ENCODE measurements at regions not wholly inside any gene's neighbourhood (a gene's known extent, or its start where the extent isn't known, plus 50 kb on each side); places are given as distances from the start of the nearest gene placed in this dataset.

DNA sequence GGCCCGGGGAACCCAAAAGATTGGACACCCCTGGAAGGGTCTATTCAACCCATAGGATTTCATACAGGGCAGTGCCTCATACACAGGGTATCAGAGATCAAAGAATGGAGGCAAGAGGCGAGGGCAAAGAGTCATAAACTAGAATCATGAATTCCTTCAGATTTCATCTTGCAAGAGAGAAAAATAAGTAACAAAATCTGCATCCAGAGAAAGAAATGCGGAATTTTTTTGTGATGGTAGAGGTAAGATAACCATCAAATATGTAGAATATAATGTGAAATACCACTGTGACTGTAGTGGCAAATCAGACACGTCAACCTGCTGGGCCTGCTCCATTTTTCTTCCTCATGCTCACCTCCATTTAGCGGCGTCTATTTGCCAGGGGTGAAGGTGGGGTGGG, 143.6 kb downstream of the SNX18 start:
- Mint-ChIP-seq H3K9me3 (ENCODE audit: unreplicated experiment) (no peaks in the 10 kb centered on the region), H3K27me3 (ENCODE audit: insufficient read depth, unreplicated experiment) (peaks cover 5% of the 10 kb centered on the region), H3K4me1 (ENCODE audit: low read depth, unreplicated experiment) (no peaks in the 10 kb centered on the region), H3K36me3 (ENCODE audit: insufficient read depth, unreplicated experiment) (no peaks in the 10 kb centered on the region), H3K4me3 (ENCODE audit: unreplicated experiment) (no peak overlapping the region), H3K27ac (ENCODE audit: unreplicated experiment) (no peak overlapping the region)
- no peaks in the 10 kb centered on the region for H3K4me1 ChIP-seq
- TF ChIP-seq, protein P1, sequence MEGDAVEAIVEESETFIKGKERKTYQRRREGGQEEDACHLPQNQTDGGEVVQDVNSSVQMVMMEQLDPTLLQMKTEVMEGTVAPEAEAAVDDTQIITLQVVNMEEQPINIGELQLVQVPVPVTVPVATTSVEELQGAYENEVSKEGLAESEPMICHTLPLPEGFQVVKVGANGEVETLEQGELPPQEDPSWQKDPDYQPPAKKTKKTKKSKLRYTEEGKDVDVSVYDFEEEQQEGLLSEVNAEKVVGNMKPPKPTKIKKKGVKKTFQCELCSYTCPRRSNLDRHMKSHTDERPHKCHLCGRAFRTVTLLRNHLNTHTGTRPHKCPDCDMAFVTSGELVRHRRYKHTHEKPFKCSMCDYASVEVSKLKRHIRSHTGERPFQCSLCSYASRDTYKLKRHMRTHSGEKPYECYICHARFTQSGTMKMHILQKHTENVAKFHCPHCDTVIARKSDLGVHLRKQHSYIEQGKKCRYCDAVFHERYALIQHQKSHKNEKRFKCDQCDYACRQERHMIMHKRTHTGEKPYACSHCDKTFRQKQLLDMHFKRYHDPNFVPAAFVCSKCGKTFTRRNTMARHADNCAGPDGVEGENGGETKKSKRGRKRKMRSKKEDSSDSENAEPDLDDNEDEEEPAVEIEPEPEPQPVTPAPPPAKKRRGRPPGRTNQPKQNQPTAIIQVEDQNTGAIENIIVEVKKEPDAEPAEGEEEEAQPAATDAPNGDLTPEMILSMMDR (IDR thresholded peaks at IDR 0.05; ENCODE audit: insufficient read depth in 1 of 2, low read depth in 1 of 2, low read length in 1 of 2, severe bottlenecking in 1 of 2, unreplicated experiment in 1 of 2) = no peak
- no peaks in the 10 kb centered on the region for H3K36me3 ChIP-seq (ENCODE audit: control insufficient read depth, insufficient read depth, low read length)
- no peaks in the 10 kb centered on the region for H3K27me3 ChIP-seq (replicated peaks; ENCODE audit: control insufficient read depth, insufficient read depth, low read length)
- intact Hi-C loops (cut with micrococcal nuclease; ENCODE audit: unreplicated experiment) = no loop called here
- no peak for DNase-seq
- no TSS peak for BruUV-seq (replicated peaks)
- POLR2A ChIA-PET = no interaction called here
- H3K9me3 ChIP-seq = no peaks in the 10 kb centered on the region
- CTCF ChIA-PET = no interaction called here
- no peak overlapping the region for H3K4me3 ChIP-seq (ENCODE audit: low read depth, low read length)

GRCh38 chr5:54659700-54660131, 142.2 kb downstream of the SNX18 start:
- H3K27me3 Mint-ChIP-seq (ENCODE audit: insufficient read depth, unreplicated experiment) = peaks cover 11% of the 10 kb centered on the region
- ChIA-PET POLR2A (no interaction called here), CTCF (no interaction called here)
- H3K9me3 ChIP-seq = no peaks in the 10 kb centered on the region
- no peak overlapping the region for H3K4me3 ChIP-seq (ENCODE audit: low read depth, low read length)
- no peaks in the 10 kb centered on the region for H3K27me3 ChIP-seq (replicated peaks; ENCODE audit: control insufficient read depth, insufficient read depth, low read length)
- no TSS peak for BruUV-seq (replicated peaks)
- H3K4me3 Mint-ChIP-seq (ENCODE audit: unreplicated experiment) = no peak overlapping the region
- no peak overlapping the region for H3K27ac Mint-ChIP-seq (ENCODE audit: unreplicated experiment)
- H3K36me3 Mint-ChIP-seq (ENCODE audit: insufficient read depth, unreplicated experiment) = no peaks in the 10 kb centered on the region
- H3K36me3 ChIP-seq (ENCODE audit: control insufficient read depth, insufficient read depth, low read length) = no peaks in the 10 kb centered on the region
- no peak for DNase-seq
- TF ChIP-seq, protein P1 (IDR thresholded peaks at IDR 0.05; ENCODE audit: insufficient read depth in 1 of 2, low read depth in 1 of 2, low read length in 1 of 2, severe bottlenecking in 1 of 2, unreplicated experiment in 1 of 2) = no peak
- no peaks in the 10 kb centered on the region for H3K9me3 Mint-ChIP-seq (ENCODE audit: unreplicated experiment)
- H3K4me1 ChIP-seq = no peaks in the 10 kb centered on the region
- intact Hi-C loops (cut with micrococcal nuclease; ENCODE audit: unreplicated experiment) = no loop called here
- H3K4me1 Mint-ChIP-seq (ENCODE audit: low read depth, unreplicated experiment) = no peaks in the 10 kb centered on the region

- POLR2A ChIA-PET = no interaction called here
- Histone ChIP-seq H3K4me1 (no peaks in the 10 kb centered on the region), H3K4me3 (ENCODE audit: low read depth, low read length) (no peak overlapping the region), H3K36me3 (ENCODE audit: control insufficient read depth, insufficient read depth, low read length) (no peaks in the 10 kb centered on the region), H3K9me3 (no peaks in the 10 kb centered on the region), H3K27me3 (replicated peaks; ENCODE audit: control insufficient read depth, insufficient read depth, low read length) (no peaks in the 10 kb centered on the region)
- no peak for DNase-seq
- H3K27ac Mint-ChIP-seq (ENCODE audit: unreplicated experiment) = no peak overlapping the region
- H3K27me3 Mint-ChIP-seq (ENCODE audit: insufficient read depth, unreplicated experiment) = peaks cover 5% of the 10 kb centered on the region
- no peaks in the 10 kb centered on the region for H3K4me1 Mint-ChIP-seq (ENCODE audit: low read depth, unreplicated experiment)
- BruUV-seq (replicated peaks) = no TSS peak
- CTCF ChIA-PET = no interaction called here
- intact Hi-C loops (cut with micrococcal nuclease; ENCODE audit: unreplicated experiment) = no loop called here
- H3K36me3 Mint-ChIP-seq (ENCODE audit: insufficient read depth, unreplicated experiment) = no peaks in the 10 kb centered on the region
- no peak overlapping the region for H3K4me3 Mint-ChIP-seq (ENCODE audit: unreplicated experiment)
- no peaks in the 10 kb centered on the region for H3K9me3 Mint-ChIP-seq (ENCODE audit: unreplicated experiment)
- TF ChIP-seq, protein P1 (IDR thresholded peaks at IDR 0.05; ENCODE audit: insufficient read depth in 1 of 2, low read depth in 1 of 2, low read length in 1 of 2, severe bottlenecking in 1 of 2, unreplicated experiment in 1 of 2) = no peak
These were observed 140.5 kb downstream of the SNX18 start for GRCh38 chr5:54658010-54658409.
